ENCODE measurements at regions not wholly inside any gene's neighbourhood (a gene's known extent, or its start where the extent isn't known, plus 50 kb on each side); places are given as distances from the start of the nearest gene placed in this dataset.

DNA sequence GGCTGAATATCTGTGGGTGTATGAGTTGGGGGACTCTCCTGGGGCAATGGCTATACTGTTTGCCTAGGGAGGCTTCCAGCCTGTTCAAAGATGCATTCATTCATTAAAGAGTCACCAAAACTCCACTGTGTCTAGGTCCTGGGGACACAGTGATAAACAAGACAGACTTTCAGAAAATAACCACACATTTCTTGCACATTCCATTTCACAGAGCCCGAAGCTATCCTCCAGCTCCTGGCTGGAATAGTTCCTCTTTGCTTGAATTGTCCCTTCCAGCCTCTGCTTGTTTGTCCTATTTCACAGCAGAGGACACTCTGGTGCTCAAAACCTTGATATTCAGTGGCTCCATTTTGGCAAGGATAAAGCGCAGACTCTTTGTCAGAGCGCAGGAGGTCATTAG lies 61.7 kb upstream of the ITGA11 start:
- TF ChIP-seq, protein P1, sequence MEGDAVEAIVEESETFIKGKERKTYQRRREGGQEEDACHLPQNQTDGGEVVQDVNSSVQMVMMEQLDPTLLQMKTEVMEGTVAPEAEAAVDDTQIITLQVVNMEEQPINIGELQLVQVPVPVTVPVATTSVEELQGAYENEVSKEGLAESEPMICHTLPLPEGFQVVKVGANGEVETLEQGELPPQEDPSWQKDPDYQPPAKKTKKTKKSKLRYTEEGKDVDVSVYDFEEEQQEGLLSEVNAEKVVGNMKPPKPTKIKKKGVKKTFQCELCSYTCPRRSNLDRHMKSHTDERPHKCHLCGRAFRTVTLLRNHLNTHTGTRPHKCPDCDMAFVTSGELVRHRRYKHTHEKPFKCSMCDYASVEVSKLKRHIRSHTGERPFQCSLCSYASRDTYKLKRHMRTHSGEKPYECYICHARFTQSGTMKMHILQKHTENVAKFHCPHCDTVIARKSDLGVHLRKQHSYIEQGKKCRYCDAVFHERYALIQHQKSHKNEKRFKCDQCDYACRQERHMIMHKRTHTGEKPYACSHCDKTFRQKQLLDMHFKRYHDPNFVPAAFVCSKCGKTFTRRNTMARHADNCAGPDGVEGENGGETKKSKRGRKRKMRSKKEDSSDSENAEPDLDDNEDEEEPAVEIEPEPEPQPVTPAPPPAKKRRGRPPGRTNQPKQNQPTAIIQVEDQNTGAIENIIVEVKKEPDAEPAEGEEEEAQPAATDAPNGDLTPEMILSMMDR (conservative IDR thresholded peaks at IDR 0.05) = no peak
- no peak for TF ChIP-seq ZFX (IDR thresholded peaks at IDR 0.05)
